Effector CD4-positive, alpha-beta T cell (primary cell): ENCODE measurements at regions not wholly inside any gene's neighbourhood (a gene's known extent, or its start where the extent isn't known, plus 50 kb on each side); places are given as distances from the start of the nearest gene placed in this dataset.

Experiments used
- DNase-seq: peaks from one replicate; pipeline ENCODE4 v3.0.0-alpha.2; 2020

DNA sequence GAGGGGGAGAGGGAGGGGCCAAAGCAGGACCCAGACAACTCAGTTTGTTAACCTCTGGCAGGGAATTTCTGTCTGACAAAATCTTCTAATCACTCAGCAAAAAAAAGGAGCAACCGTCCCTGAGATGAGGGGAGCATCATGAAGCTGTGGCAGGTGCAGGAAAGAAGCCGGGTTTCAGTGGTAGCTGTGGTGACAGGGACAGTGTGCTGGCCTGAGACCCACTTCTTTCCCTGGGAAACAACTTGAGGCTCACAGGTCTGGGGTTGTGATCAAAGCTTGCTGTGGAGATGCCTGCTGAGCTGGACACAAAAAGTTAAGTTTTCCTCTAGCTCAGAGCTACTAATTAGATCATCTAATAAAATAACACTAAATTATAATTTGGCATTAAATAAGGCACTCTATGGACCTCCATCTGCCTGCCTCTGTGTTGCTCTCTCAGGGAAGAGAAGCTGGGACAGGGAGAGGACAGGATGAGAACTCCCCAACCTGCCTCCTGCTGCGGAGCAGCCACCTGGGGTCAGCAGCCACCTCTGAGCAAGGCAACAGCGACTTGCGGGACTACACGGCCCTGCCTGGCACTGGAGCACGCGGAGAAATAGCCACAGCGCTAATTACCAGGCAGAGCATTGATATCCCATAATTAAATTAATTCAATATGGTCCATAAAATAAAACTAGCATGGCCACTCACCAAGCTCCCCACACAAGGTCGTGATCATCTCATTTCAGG is 104.6 kb upstream of the TEX51 start:
- DNase-seq, result no peak

- no peak for DNase-seq
These were observed 103.0 kb upstream of the TEX51 start for GRCh38 chr2:126795656-126796055.

DNA sequence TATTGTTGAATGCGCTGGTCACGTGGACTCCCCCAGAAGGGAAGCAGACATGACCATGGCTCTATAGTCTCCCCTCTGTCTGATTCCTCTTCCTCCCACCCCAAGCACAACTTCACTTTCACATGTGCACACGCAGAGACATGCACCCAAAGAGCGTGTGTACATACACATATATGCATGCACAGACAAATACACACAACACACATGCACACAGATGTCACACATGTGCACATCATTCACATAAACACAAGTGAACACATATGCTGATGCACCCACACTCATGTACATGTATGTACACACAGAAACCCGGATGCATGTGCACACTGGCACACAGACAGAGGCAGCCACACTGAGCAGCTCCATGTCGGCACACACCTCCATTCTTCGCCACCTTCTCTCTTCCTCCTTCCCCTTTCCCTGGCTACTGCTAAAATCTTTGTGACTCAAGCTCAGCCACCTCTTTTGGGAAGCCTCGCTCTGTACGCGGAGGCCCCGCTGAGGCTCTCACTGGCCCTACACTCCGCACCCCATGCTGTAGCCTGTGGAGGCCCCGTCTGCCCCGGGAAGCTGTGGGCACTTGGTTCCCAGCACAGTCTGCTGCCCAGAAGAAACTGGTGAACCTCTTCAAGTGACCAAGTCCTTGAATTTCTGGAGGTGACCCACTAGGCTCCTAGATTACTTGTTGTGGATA is 101.6 kb upstream of the TEX51 start:
- DNase-seq, result no peak

GRCh38 chr2:126797622-126798275 is 100.9 kb upstream of the TEX51 start:
- DNase-seq, result no peak

GRCh38 chr2:126798276-126799140 is 100.2 kb upstream of the TEX51 start:
- no peak for DNase-seq

GRCh38 chr2:126799301-126799700 is 99.4 kb upstream of the TEX51 start:
- DNase-seq, result no peak

DNA sequence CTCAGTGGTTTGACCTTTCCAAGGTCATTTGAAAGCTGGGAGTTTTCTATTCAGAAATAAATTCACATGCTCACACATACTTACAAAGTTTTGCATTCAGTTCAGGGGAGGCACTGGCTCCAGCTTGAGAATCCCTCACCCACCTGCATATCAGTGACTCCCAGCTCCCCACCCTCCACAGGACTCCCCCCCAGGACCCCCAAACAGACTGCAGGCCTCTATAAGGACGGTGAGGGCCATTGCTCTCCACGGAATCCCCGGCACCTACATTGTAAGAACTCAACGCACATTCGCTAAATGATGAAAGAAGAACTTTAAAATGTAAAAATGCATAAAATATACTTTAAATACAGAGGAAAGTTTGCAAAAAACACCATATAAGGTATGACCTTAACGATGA is 97.2 kb upstream of the TEX51 start:
- no peak for DNase-seq

GRCh38 chr2:126802316-126802715 is 96.4 kb upstream of the TEX51 start:
- no peak for DNase-seq

GRCh38 chr2:126802774-126803433 is 95.8 kb upstream of the TEX51 start:
- DNase-seq, result no peak

- DNase-seq, result no peak
These were observed 95.3 kb upstream of the TEX51 start for GRCh38 chr2:126803434-126803775.

DNA sequence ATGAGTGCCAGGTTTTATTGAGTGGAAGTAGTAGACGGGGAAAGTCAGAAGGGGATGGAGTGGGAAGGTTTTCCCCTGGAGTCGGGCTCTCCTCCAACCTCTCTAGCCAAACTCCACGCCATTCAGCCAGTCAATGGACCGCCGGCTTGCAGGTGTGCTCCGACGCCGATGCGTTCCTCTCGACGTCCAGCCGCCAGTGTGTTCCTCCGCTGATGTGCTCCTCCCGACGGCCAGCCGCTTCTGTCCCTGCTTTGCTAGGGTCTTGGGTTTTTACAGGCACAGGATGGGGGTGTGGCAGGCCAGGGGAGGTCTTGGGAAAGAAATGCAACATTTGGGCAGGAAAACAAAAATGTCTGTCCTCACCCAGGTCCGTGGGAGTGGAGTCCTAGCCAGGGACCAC is 94.3 kb upstream of the TEX51 start:
- no peak for DNase-seq

- no peak for DNase-seq
These were observed 89.8 kb upstream of the TEX51 start for GRCh38 chr2:126808929-126809328.

DNA sequence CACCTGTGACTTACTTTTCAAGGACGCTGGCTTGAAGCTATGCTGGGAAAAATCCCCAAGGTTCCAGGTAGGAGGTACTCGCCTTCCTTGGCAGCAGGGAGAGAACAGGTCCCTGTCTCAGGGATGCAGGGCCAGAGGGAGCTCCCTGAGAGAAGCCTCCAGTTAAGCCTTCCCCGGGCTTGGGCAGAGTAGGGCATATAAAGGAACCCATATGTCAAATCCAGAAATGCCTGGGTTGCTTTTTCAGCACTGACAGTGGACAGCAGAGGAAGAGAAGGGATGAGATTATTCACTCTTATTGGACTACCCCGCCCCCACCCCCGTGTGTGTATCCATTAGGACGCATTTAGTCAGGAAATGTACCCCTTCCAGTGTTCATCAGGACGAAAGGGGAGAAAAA is 89.3 kb upstream of the TEX51 start:
- DNase-seq, result no peak

DNA sequence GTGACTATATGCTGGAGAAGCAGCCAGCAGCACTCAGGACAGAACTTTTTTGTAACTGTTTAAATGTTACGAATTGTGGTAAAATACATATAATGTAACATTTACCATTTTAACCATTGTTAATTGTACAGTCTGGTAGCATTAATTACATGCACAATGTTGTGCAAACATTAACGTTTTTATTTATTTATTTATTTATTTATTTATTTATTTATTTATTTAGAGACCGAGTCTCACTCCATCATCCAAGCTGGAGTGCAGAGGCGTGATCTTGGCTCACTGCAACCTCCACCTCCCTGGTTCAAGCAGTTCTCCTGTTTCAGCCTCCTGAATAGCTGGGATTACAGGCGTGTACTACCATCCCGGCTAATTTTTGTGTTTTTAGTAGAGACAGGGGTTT is 88.7 kb upstream of the TEX51 start:
- DNase-seq, result no peak

- DNase-seq, result no peak
These were observed 87.6 kb upstream of the TEX51 start for GRCh38 chr2:126811101-126811500.

GRCh38 chr2:126817172-126817571 is 81.5 kb upstream of the TEX51 start:
- no peak for DNase-seq

GRCh38 chr2:126822115-126822514 is 76.6 kb upstream of the TEX51 start:
- no peak for DNase-seq

GRCh38 chr2:126822921-126823320 is 75.8 kb upstream of the TEX51 start:
- no peak for DNase-seq

DNA sequence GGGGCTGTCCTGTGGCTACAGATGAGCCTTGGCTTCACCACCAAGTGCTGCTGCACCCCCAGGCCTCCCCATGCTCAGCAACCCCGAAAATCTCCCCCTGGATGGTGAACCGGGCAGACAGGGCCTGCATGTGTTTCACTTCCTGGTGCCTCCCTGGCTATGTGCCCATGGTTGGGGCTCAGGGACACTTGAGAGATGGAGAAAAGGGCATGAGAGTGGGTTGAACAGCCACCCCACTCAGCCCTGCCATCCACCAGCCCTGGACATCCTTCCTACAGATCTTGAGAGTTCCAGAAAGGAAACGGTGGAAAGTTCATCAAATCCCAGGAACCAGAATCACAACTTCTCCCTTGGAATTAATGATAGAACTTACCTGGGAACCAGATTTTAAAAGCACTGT is 74.7 kb upstream of the TEX51 start:
- DNase-seq, result no peak

DNA sequence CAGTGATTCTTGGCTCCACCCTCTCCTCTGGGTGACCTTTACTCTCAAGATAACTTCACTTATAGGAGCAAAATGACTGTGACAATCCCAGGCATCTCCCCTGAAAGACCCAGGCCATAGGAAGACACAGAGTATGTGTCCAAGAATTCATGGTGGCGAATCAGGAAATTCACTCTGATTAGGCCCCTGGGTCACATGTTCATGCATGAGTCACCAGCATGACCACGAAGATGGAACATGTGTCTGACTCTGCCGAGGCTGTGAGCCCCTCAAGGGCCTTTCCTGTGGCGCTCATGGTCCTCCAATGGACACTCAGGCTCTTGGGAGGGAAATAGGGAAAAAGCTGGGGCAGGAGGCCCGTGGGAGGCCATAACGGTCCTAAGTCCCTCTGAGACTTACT is 74.0 kb upstream of the TEX51 start:
- DNase-seq, result no peak

DNA sequence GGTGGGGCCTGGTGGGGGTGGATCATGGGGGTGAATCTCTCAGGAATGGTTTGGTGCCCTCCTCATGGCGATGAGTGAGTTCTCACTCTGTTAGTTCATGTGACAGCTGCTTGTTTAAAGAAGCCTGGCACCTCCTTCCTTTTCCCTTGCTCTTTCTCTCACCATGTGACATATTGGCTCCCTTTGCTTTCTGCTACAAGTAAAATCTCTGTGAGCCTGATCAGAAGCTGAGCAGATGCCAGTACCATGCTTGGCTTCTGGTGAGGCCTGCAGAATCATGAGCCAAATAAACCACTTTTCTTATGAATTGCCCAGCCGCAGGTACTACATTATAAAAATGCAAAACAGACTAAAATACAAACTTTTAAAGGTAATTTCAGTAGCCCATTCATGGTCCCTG is 73.4 kb upstream of the TEX51 start:
- DNase-seq, result no peak

DNA sequence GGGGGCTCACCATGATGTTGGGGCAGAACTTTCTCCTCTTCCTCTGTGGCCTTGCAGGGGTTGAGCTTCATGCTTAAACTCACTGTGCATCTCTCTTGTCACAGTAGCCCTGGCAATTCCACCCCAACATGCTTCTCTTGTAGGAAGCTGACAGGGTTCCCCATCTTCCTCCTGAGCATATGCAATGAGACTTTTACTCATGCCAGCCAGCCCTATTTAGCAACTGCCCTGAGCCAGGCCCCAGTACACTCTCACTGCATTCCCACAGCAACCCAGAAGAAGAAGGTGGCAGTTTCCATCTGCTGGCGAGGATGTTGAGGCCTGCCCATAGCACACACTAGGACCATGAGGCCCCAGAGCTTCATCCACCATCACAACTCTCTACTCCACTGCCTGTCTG is 72.2 kb upstream of the TEX51 start:
- DNase-seq, result no peak

DNA sequence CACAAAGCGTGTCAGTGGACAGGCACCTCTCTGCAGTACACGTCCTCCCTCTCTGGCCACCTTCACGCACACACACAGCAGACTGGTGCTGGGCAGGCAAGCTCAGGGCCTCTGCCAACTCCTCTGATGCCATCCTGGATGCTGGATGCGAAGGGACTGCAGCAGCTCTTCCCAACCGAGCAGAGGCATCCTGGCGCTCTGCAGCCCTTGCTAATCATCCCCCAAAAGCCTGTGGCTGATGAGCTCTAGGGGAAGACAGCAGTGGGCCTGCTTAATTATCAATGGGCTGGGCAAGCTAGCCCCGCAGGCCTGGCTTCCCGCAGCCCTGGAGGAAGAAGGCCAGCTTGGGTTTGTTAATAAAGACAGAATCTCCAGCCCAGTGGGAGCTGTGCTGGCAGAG is 71.3 kb upstream of the TEX51 start:
- DNase-seq, result no peak
